SK-N-MC (cell line): ENCODE measurements at regions not wholly inside any gene's neighbourhood (a gene's known extent, or its start where the extent isn't known, plus 50 kb on each side); places are given as distances from the start of the nearest gene placed in this dataset.

Experiments used
- DNase-seq: peaks from one replicate; pipeline ENCODE4 v3.0.0-alpha.2; 2011; ENCODE audit warnings: low read depth, low spot score
- H3K27ac ChIP-seq: fragments of 200-600 bp; sonication (generic); 2 replicates; pipeline ENCODE4 v1.5.1; 2016; ENCODE audit warnings: mixed run types
- H3K36me3 ChIP-seq: fragments of 200-600 bp; sonication (generic); 2 replicates; pipeline ENCODE4 v1.6.1; 2017; ENCODE audit warnings: antibody characterized with exemption, low read length, mixed read lengths; ENCODE audit not compliant: insufficient read depth
- H3K4me3 ChIP-seq: fragments of 200-600 bp; sonication (generic); 2 replicates; pipeline ENCODE4 v1.5.1; 2016
- H3K9ac ChIP-seq: fragments of 200-600 bp; sonication (generic); 2 replicates; pipeline ENCODE4 v1.8.0; 2017; ENCODE audit warnings: mixed run types, mixed read lengths; ENCODE audit not compliant: insufficient read length
- H3K9me3 ChIP-seq: fragments of 200-600 bp; sonication (generic); 2 replicates; pipeline ENCODE4 v1.6.1; 2017; ENCODE audit warnings: low read depth, mild to moderate bottlenecking, antibody characterized with exemption, low read length, moderate library complexity, mixed read lengths
- EZH2 ChIP-seq: fragments of 200-600 bp; sonication (generic); IDR thresholded peaks from one replicate; pipeline ENCODE4 v1.6.1; 2017; ENCODE audit warnings: antibody characterized with exemption
- FOXP2 ChIP-seq: optimal IDR thresholded peaks from 2 replicates; pipeline ENCODE3; 2011; ENCODE audit warnings: mild to moderate bottlenecking, moderate library complexity; ENCODE audit not compliant: insufficient read depth; ENCODE audit errors: extremely low read length, control extremely low read depth
- POLR2AphosphoS5 ChIP-seq: IDR thresholded peaks from 2 replicates; pipeline ENCODE4 v1.6.1; 2012; ENCODE audit warnings: mild to moderate bottlenecking, low read depth, low read length, borderline replicate concordance

GRCh38 chr14:65906344-65906743 lies 493.8 kb downstream of the FUT8 start:
- Histone ChIP-seq H3K36me3 (no peaks in the 10 kb centered on the region), H3K4me3 (no peak overlapping the region), H3K27ac (no peak overlapping the region), H3K9me3 (0 out of 2 replicates have a peak, but pooled peaks cover under 1% of the 10 kb centered on the region), H3K9ac (no peak overlapping the region)
- no peak for DNase-seq
- no peak for TF ChIP-seq POLR2AphosphoS5

GRCh38 chr14:65906948-65907347 lies 494.4 kb downstream of the FUT8 start:
- Histone ChIP-seq H3K9me3 (no peaks in the 10 kb centered on the region), H3K27ac (no peak overlapping the region), H3K4me3 (no peak overlapping the region), H3K36me3 (no peaks in the 10 kb centered on the region), H3K9ac (no peak overlapping the region)
- TF ChIP-seq EZH2 (no peak), POLR2AphosphoS5 (no peak), FOXP2 (no peak)
- no peak for DNase-seq

GRCh38 chr14:65910108-65910786 lies 497.7 kb downstream of the FUT8 start:
- H3K36me3 ChIP-seq = no peaks in the 10 kb centered on the region
- no peak overlapping the region for H3K4me3 ChIP-seq
- no peaks in the 10 kb centered on the region for H3K9me3 ChIP-seq
- H3K27ac ChIP-seq = no peak overlapping the region
- no peak overlapping the region for H3K9ac ChIP-seq
- TF ChIP-seq FOXP2 (no peak), POLR2AphosphoS5 (no peak), EZH2 (no peak)
- DNase-seq = no peak

- DNase-seq = no peak
- H3K27ac ChIP-seq = no peak overlapping the region
- H3K9ac ChIP-seq = no peak overlapping the region
- H3K9me3 ChIP-seq = no peaks in the 10 kb centered on the region
- H3K4me3 ChIP-seq = no peak overlapping the region
- TF ChIP-seq EZH2 (no peak), POLR2AphosphoS5 (no peak), FOXP2 (no peak)
- no peaks in the 10 kb centered on the region for H3K36me3 ChIP-seq
Measured at GRCh38 chr14:65915125-65915524, 502.6 kb downstream of the FUT8 start.

- Histone ChIP-seq H3K27ac (no peak overlapping the region), H3K36me3 (no peaks in the 10 kb centered on the region), H3K9ac (no peak overlapping the region), H3K4me3 (no peak overlapping the region), H3K9me3 (no peaks in the 10 kb centered on the region)
- no peak for DNase-seq
- TF ChIP-seq EZH2 (no peak), FOXP2 (no peak), POLR2AphosphoS5 (no peak)
Measured at GRCh38 chr14:65916055-65916454, 503.5 kb downstream of the FUT8 start.

- Histone ChIP-seq H3K4me3 (no peak overlapping the region), H3K9ac (no peak overlapping the region), H3K36me3 (no peaks in the 10 kb centered on the region), H3K27ac (no peak overlapping the region), H3K9me3 (no peaks in the 10 kb centered on the region)
- DNase-seq = no peak
- no peak for TF ChIP-seq POLR2AphosphoS5
- no peak for TF ChIP-seq FOXP2
- no peak for TF ChIP-seq EZH2
Measured at GRCh38 chr14:65920996-65921395, 508.5 kb downstream of the FUT8 start.

GRCh38 chr14:65922142-65922541 lies 509.6 kb downstream of the FUT8 start:
- no peak for TF ChIP-seq POLR2AphosphoS5
- no peak for TF ChIP-seq FOXP2
- no peak for TF ChIP-seq EZH2
- Histone ChIP-seq H3K9me3 (no peaks in the 10 kb centered on the region), H3K9ac (no peak overlapping the region), H3K4me3 (no peak overlapping the region), H3K36me3 (no peaks in the 10 kb centered on the region), H3K27ac (no peak overlapping the region)
- no peak for DNase-seq

- no peak overlapping the region for H3K9ac ChIP-seq
- no peak for DNase-seq
- H3K9me3 ChIP-seq = no peaks in the 10 kb centered on the region
- H3K27ac ChIP-seq = no peak overlapping the region
- H3K36me3 ChIP-seq = no peaks in the 10 kb centered on the region
- TF ChIP-seq FOXP2 (no peak), EZH2 (no peak), POLR2AphosphoS5 (no peak)
- H3K4me3 ChIP-seq = no peak overlapping the region
Measured at GRCh38 chr14:65926504-65926903, 514.0 kb downstream of the FUT8 start.

GRCh38 chr14:65926935-65927700 lies 514.6 kb downstream of the FUT8 start:
- no peak for DNase-seq
- no peak overlapping the region for H3K27ac ChIP-seq
- H3K9ac ChIP-seq = no peak overlapping the region

More at GRCh38 chr14:65926935-65927700, 514.6 kb downstream of the FUT8 start:
- H3K4me3 ChIP-seq = no peak overlapping the region
- TF ChIP-seq POLR2AphosphoS5 (no peak), FOXP2 (no peak), EZH2 (no peak)
- no peaks in the 10 kb centered on the region for H3K9me3 ChIP-seq
- no peaks in the 10 kb centered on the region for H3K36me3 ChIP-seq
